DMS53 (cell line): ENCODE measurements at regions not wholly inside any gene's neighbourhood (a gene's known extent, or its start where the extent isn't known, plus 50 kb on each side); places are given as distances from the start of the nearest gene placed in this dataset.
"Not testable (repeated sequence)": the region's sequence is repeated elsewhere in the genome, so short reads cannot be mapped to it uniquely, and the experiment has no call there.

Experiments used
- DNase-seq: peaks from one replicate; lab custom pipeline; 2025; lab: John Stamatoyannopoulos, UW

GRCh38 chr14:42508209-42508946 lies 901.7 kb downstream of the LRFN5 start:
- DNase-seq, result no peak

- no peak for DNase-seq
Measured at GRCh38 chr14:42504433-42504832, 897.8 kb downstream of the LRFN5 start.

- no peak for DNase-seq
Measured at GRCh38 chr14:42499137-42499536, 892.5 kb downstream of the LRFN5 start.

GRCh38 chr14:42490536-42490935 lies 883.9 kb downstream of the LRFN5 start:
- DNase-seq, result no peak

GRCh38 chr14:42488965-42489364 lies 882.3 kb downstream of the LRFN5 start:
- DNase-seq, result no peak

- DNase-seq, result not testable (repeated sequence)
Measured at GRCh38 chr14:42482345-42482971, 875.8 kb downstream of the LRFN5 start.

- DNase-seq, result not testable (repeated sequence)
Measured at GRCh38 chr14:42481714-42482113, 875.0 kb downstream of the LRFN5 start.

GRCh38 chr14:42480255-42480654 lies 873.6 kb downstream of the LRFN5 start:
- DNase-seq, result no peak

- no peak for DNase-seq
Measured at GRCh38 chr14:42475289-42475688, 868.6 kb downstream of the LRFN5 start.

GRCh38 chr14:42470427-42470719 lies 863.7 kb downstream of the LRFN5 start:
- DNase-seq, result no peak

GRCh38 chr14:42469637-42470426 lies 863.2 kb downstream of the LRFN5 start:
- peak; percentile 64 for DNase-seq

GRCh38 chr14:42460673-42461072 lies 854.0 kb downstream of the LRFN5 start:
- DNase-seq, result no peak

GRCh38 chr14:42459171-42459685 lies 852.6 kb downstream of the LRFN5 start:
- peak; percentile 36 for DNase-seq

- DNase-seq, result no peak
Measured at GRCh38 chr14:42441615-42442014, 834.9 kb downstream of the LRFN5 start.

- DNase-seq, result no peak
Measured at GRCh38 chr14:42437809-42438208, 831.1 kb downstream of the LRFN5 start.

GRCh38 chr14:42429401-42429800 lies 822.7 kb downstream of the LRFN5 start:
- no peak for DNase-seq

- no peak for DNase-seq
Measured at GRCh38 chr14:42428996-42429395, 822.3 kb downstream of the LRFN5 start.

- no peak for DNase-seq
Measured at GRCh38 chr14:42424501-42424900, 817.8 kb downstream of the LRFN5 start.

- no peak for DNase-seq
Measured at GRCh38 chr14:42421377-42422078, 814.9 kb downstream of the LRFN5 start.

- DNase-seq, result no peak
Measured at GRCh38 chr14:42420071-42420470, 813.4 kb downstream of the LRFN5 start.

GRCh38 chr14:42407153-42407552 lies 800.5 kb downstream of the LRFN5 start:
- no peak for DNase-seq

- DNase-seq, result no peak
Measured at GRCh38 chr14:42391146-42391834, 784.6 kb downstream of the LRFN5 start.
